ENCODE measurements at regions not wholly inside any gene's neighbourhood (a gene's known extent, or its start where the extent isn't known, plus 50 kb on each side); places are given as distances from the start of the nearest gene placed in this dataset.

DNA sequence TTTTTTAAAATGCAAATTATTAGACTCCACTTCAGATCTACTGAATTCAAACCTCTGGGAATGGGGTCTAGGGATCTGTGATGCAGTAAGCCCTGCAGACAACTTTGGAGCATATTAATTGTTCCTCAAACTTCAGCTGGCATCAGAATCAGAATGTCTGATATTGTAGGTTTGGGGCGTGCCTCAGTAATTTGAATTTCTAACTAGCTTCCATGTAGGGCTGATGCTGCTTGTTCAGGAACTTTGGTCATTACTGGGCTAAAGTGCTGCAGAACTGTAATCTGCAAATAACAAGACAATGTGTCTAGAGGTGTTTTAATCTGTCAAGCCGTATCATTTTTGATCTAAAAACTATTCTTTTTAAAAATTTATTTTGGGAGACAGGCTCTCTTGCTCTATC is 1719.7 kb upstream of the PIK3C3 start:
- no peak overlapping the region for H2AFZ ChIP-seq (ENCODE audit: low read depth, low read length)
- H3K27ac ChIP-seq (ENCODE audit: insufficient read depth, low read depth, low read length): no peak overlapping the region
- no TSS peak for BruUV-seq (replicated peaks)
- no peak overlapping the region for H3K4me2 ChIP-seq (ENCODE audit: insufficient read depth, low read length)
- no peak overlapping the region for H3K9ac ChIP-seq (replicated peaks; ENCODE audit: extremely low read depth, insufficient read depth, low read length)
- DNase-seq (ENCODE audit: low read depth, low spot score): no peak
- H3K36me3 ChIP-seq (ENCODE audit: control insufficient read depth in 2 of 2, extremely low read depth in 1 of 2, insufficient read depth in 2 of 2, low read length in 2 of 2): no peaks in the 10 kb centered on the region
- H3K9me1 ChIP-seq (replicated peaks; ENCODE audit: control insufficient read depth, extremely low read depth, insufficient read depth, low read length): no peaks in the 10 kb centered on the region
- no peaks in the 10 kb centered on the region for H3K27me3 ChIP-seq (ENCODE audit: control insufficient read depth in 2 of 2, insufficient read depth in 2 of 2, low read length in 2 of 2)
- no peaks in the 10 kb centered on the region for H3K79me2 ChIP-seq (ENCODE audit: control insufficient read depth, insufficient read depth, low read length)
- no peaks in the 10 kb centered on the region for H4K20me1 ChIP-seq (replicated peaks; ENCODE audit: control insufficient read depth, extremely low read depth, insufficient read depth, low read length)
- POLR2A ChIA-PET: no interaction called here
- H3K9me3 ChIP-seq (replicated peaks; ENCODE audit: control insufficient read depth, insufficient read depth, low read length): no peaks in the 10 kb centered on the region
- intact Hi-C loops (cut with micrococcal nuclease): no loop called here
- TF ChIP-seq POLR2AphosphoS5 (IDR thresholded peaks at IDR 0.05; ENCODE audit: insufficient read depth, low read depth, low read length) (no peak), JUN (IDR thresholded peaks at IDR 0.05; ENCODE audit: borderline replicate concordance, insufficient read depth, insufficient read length, low read depth) (no peak), FOS (IDR thresholded peaks at IDR 0.05; ENCODE audit: borderline replicate concordance, insufficient read depth, low read length) (no peak), MYC (IDR thresholded peaks at IDR 0.05; ENCODE audit: low read depth, low read length) (no peak), EZH2 (IDR thresholded peaks at IDR 0.05; ENCODE audit: borderline replicate concordance, low read depth, low read length, severe bottlenecking) (no peak), MAX (IDR thresholded peaks at IDR 0.05; ENCODE audit: insufficient read depth, insufficient read length) (no peak), GATA2 (IDR thresholded peaks at IDR 0.05; ENCODE audit: insufficient read depth, insufficient read length, low read depth, low read length) (no peak), POLR2A (IDR thresholded peaks at IDR 0.05; ENCODE audit: low read depth, low read length) (no peak), CTCF (IDR thresholded peaks at IDR 0.05; ENCODE audit: extremely low read depth in 1 of 2, insufficient read depth in 1 of 2, low read depth in 1 of 2, low read length in 2 of 2) (no peak)
- H3K4me1 ChIP-seq (ENCODE audit: control insufficient read depth, extremely low read depth, insufficient read depth, low read length): no peaks in the 10 kb centered on the region
- CTCF ChIA-PET: interaction anchor here (1.8 kb wide), 1 partner anchor 10 kb away, joined by 4 read pairs; no protein-coding TSS in a partner anchor
- dilution Hi-C loops (cut with MboI; ENCODE audit: extremely low pct_ligation_motif_present, low sequenced_read_pairs): no loop called here
- FAIRE-seq: no peak
- no peak overlapping the region for H3K4me3 ChIP-seq (replicated peaks in 1 of 3; ENCODE audit: insufficient read depth in 1 of 3, low read depth in 1 of 3, low read length in 3 of 3)

All from endothelial cell of umbilical vein (primary cell).